Stimulated activated CD8-positive, alpha-beta memory T cell treated with anti-CD3 and anti-CD28 coated beads, Interleukin-7, amount 100 ng/mL, for 24 hours (primary cell): ENCODE measurements at regions not wholly inside any gene's neighbourhood (a gene's known extent, or its start where the extent isn't known, plus 50 kb on each side); places are given as distances from the start of the nearest gene placed in this dataset.

ENCODE experiments used
- DNase-seq: peaks from one replicate; pipeline ENCODE4 v3.0.0-alpha.2; 2020; ENCODE audit warnings: low read depth

- DNase-seq: no peak
These were observed 193.0 kb downstream of the HLX start for GRCh38 chr1:221072214-221072613.

GRCh38 chr1:221074332-221074731 lies 195.1 kb downstream of the HLX start:
- DNase-seq: no peak

DNA sequence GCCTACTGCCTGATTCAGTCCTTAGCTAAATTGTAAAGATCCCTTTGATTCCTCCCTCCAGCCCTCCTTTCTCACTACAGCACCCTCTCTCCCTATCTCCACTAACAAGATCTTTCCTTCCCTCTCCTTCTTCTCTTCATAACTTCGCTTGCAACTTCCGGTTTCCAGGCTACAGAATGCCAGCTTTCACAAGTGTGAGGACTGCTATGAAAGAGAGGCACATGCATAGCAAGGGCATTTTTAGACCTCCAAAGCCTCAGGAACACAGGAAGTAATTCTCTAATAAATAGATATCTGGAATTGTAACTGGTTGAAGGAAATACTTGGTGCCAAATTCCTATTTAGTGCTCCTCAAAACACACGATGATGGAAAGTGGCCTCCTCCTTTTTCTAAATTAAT lies 196.7 kb downstream of the HLX start:
- DNase-seq: no peak

- no peak for DNase-seq
These were observed 197.2 kb downstream of the HLX start for GRCh38 chr1:221076391-221076811.

DNA sequence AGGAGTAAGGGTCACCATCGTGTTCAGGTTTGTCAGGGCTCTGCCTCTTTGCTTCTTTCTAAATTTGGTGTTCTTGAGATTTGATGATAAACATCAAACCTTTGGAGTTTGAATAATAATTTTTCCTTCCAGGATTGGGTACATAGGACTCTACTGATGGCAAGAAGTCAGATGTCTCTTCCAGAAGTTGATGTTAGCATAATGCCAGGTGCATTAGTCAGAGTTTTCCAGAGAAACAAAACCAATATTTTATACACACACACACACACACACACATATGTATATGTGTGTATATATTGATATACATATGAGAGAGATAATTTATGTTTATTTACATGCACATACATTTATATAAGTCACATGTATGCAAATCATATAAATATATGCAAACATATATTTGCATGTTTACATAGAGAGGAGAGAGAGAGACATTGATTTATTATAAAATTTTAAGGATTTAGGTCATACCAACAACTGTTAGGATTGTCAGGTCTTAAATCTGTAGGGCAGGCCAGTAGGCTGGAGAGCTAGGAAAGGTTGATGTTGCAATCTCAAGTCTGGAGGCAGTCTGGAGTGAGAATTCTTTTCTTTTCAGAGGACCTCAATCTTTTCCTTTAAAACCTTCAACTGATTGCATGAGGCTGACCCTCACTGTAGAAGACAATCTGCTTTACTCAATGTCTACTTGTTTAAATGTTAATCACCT lies 199.2 kb downstream of the HLX start:
- DNase-seq: no peak

GRCh38 chr1:221083902-221084301 lies 204.7 kb downstream of the HLX start:
- DNase-seq: no peak

DNA sequence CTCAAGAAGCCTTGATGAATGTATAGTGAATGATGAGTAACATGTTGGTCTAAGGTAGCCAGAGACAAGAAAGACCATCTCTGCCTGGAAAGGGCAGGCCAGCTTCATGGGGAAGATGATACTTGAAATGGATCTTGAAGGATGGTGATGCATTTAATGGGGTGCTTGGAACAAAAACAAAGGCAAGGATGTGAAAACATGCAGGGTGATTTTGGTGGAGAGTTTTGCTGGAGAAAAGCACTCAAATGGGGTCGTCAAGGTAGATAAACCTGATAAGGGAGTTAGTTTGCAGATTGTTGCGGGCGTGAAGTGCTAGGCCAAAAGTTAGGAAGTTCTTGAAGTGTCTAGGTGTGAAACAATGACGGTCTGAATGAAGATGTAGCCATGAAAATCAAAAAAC lies 205.4 kb downstream of the HLX start:
- no peak for DNase-seq

DNA sequence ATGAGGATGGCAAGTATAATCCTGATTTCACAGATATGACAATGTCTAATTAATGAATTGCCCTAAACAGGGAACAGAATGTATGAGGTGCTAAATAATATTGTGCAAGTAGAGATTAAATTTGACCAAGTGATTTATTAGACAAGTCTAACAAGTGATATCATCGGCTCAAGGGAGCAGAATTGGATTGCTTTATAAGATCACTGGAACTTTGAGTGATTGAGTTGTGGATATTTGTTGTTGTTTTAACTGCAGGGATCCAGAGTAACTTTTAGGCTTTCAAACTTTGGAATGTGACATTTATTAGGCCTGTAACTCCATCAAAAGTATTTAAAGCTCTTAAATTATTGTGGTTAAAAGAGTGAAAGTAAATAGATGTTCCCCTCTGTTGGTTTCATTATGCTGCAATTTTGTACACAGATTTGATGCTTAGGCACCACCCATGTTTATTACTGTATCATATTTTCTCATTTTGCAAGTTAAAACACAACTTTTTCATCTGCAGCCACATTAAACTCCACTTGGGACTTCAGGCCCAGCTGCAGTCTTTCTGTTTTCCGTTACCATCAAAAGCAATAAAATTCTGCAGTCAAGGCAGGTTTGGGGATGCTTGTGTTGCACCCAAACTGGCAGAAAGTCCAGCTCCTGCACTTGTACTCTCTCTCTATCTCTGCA lies 206.6 kb downstream of the HLX start:
- DNase-seq: no peak

GRCh38 chr1:221087919-221088318 lies 208.7 kb downstream of the HLX start:
- no peak for DNase-seq

- no peak for DNase-seq
These were observed 210.0 kb downstream of the HLX start for GRCh38 chr1:221089273-221089672.

DNA sequence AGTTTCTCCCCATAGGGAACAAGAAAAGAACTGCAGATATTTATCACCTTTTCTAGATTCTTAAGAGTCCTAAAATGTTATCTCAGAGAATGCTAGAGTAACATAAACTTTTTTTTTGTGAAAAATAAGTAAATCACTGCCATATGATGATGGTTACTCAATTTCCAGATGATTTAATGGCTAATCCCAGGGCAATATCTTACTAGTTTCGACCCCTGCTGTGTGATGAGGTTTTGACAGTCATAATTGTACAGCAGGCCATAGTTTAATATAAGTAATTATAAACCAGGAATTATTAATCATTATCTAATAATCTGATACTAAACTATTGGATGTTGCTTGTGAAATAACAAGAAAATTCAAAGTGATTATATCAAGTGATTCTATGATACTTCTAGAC lies 210.6 kb downstream of the HLX start:
- no peak for DNase-seq

GRCh38 chr1:221093903-221094791 lies 214.9 kb downstream of the HLX start:
- DNase-seq: no peak

GRCh38 chr1:221097479-221098281 lies 218.4 kb downstream of the HLX start:
- no peak for DNase-seq

DNA sequence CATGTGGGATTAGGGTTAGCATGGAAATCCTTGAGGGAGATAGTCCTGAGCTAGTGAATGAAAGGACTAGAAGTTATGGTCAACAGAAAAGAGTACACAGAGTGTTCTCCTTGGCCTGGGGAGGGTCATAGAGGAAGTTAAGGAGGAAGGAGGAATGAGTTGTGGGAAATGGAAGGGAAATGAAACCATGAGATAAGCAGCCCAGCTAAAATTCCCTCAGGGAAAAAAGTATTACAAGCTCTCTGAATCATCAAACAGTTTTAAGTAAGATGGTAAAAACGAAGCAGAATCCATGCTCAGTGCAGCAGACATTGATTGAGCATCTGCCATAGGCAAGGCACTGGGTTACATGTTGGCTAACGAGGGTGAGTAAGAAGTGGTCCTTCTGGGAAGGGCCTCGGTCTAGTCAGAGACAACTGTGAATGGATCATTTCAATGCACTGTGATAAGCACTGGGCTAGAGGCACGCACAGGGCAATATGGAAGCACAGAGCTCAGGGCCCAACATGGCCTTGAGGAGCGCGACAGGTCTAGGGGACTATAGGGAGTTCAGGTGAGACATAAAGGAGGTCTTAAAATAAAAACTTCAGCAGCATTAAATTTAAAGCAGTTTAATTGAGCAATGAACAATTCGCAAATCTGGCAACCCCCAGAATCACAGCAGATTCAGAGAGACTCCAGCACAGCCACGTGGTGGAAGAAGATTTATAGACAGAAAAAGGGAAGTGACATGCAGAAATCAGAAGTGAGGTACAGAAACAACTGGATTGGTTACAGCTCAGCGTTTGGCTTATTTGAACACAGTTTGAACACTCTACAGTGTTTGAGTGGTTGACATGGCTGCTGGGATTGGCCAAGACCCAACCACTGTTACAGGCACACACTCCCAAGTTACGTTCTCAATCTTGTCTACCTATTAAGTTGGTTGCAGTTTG lies 219.5 kb downstream of the HLX start:
- DNase-seq: no peak

DNA sequence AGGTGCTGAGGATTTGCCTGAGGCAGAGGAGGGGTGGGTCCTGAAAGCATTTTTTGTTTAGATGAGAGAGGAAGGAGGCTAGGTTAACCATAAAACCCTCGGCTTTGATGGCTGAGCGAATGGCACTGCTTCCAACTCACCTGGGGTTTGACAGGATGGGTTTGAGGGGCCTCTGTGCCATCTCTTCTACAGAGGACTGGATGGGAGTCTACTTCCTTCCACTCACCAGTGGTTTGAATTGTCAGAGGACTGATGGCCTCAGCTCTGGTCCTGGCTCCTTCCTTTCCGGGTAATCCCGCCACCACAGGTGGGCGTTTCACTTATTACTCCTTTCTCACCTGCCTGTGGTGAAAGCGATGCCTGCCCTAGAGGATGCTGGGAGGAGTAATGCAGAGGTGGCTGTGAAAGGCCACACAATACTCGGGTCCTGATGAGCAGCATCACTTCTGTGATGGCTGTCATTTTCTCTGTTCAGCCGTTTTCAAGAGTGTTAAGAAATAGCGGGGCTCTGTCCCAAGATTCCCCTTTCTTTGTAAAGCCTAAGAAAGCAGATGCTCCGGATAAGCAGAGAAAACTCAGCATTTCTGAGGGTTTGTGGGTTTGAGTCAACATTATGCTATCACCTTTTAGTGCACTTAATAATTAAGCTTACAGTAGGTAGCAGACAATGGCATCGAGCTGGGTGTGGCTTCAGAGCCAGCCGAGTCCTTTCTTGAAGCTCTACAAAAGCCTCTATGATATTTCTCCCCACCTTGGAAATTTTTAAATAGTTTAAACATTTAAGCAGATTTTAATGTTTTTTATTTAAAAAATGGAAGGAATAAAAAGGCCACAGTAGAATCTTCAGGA lies 220.7 kb downstream of the HLX start:
- no peak for DNase-seq

DNA sequence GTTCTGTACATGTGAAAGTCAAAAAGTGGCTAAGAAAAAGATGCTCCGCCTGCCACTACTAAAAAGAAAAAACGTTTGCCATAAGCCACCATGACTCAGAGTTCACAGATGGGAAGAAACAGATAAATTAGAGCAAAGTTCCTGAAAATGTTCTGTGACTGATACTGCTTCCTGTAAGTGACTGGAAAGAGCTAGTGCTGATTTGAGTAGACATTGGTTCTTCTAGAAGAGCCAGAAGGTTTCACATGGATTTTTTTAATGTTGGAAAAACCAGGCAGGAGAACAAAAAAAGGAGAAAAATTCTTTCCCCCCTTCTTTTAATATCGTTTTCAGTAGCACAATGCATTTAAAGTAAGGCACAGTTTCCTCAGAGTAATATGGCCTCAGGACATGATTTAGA lies 221.4 kb downstream of the HLX start:
- no peak for DNase-seq

- DNase-seq: no peak
These were observed 222.8 kb downstream of the HLX start for GRCh38 chr1:221101807-221102605.

GRCh38 chr1:221104596-221104995 lies 225.4 kb downstream of the HLX start:
- DNase-seq: no peak

- no peak for DNase-seq
These were observed 226.3 kb downstream of the HLX start for GRCh38 chr1:221105578-221105977.
